ENCODE measurements at regions not wholly inside any gene's neighbourhood (a gene's known extent, or its start where the extent isn't known, plus 50 kb on each side); places are given as distances from the start of the nearest gene placed in this dataset.

GRCh38 chr5:163888366-163888765 is 382.9 kb downstream of the MAT2B start:
- no peak for TF ChIP-seq CTCF (IDR thresholded peaks at IDR 0.05)

GRCh38 chr5:163889369-163889768 is 383.9 kb downstream of the MAT2B start:
- no peak for TF ChIP-seq CTCF (IDR thresholded peaks at IDR 0.05)

GRCh38 chr5:163890261-163890660 is 384.8 kb downstream of the MAT2B start:
- no peak for TF ChIP-seq CTCF (IDR thresholded peaks at IDR 0.05)

- no peak for TF ChIP-seq CTCF (IDR thresholded peaks at IDR 0.05)
Measured at GRCh38 chr5:163893281-163893680, 387.9 kb downstream of the MAT2B start.

- no peak for TF ChIP-seq CTCF (IDR thresholded peaks at IDR 0.05)
Measured at GRCh38 chr5:163894645-163895044, 389.2 kb downstream of the MAT2B start.

GRCh38 chr5:163898873-163899272 is 393.5 kb downstream of the MAT2B start:
- no peak for TF ChIP-seq CTCF (IDR thresholded peaks at IDR 0.05)

- TF ChIP-seq CTCF (IDR thresholded peaks at IDR 0.05), result no peak
Measured at GRCh38 chr5:163908253-163908652, 402.8 kb downstream of the MAT2B start.

- no peak for TF ChIP-seq CTCF (IDR thresholded peaks at IDR 0.05)
Measured at GRCh38 chr5:163910226-163910625, 404.8 kb downstream of the MAT2B start.

Measured in LNCAP (cell line).